ENCODE measurements at regions not wholly inside any gene's neighbourhood (a gene's known extent, or its start where the extent isn't known, plus 50 kb on each side); places are given as distances from the start of the nearest gene placed in this dataset.
A peak's percentile ranks its signal among the peaks of the same experiment; 100 is the strongest.
"Not testable (repeated sequence)": the region's sequence is repeated elsewhere in the genome, so short reads cannot be mapped to it uniquely, and the experiment has no call there.

DNA sequence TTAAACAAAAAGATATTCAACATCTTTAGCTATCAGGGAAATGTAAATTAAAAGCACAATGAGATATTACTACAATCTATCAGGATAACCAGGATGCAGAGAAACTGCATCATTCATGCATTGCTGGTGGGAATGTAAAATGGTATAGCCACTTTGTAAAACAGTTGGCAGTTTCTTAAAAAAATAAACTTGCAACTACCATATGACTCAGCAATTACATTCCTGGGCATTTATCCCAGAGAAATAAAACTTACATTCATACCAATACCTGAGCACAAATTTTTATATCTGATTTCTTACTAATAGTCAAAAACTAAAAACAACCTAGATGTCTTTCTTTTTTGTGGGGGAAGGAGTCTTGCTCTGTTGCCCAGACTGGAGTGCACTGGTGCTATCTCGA is 190.3 kb upstream of the TAB2 start:
- DNase-seq, result no peak

DNA sequence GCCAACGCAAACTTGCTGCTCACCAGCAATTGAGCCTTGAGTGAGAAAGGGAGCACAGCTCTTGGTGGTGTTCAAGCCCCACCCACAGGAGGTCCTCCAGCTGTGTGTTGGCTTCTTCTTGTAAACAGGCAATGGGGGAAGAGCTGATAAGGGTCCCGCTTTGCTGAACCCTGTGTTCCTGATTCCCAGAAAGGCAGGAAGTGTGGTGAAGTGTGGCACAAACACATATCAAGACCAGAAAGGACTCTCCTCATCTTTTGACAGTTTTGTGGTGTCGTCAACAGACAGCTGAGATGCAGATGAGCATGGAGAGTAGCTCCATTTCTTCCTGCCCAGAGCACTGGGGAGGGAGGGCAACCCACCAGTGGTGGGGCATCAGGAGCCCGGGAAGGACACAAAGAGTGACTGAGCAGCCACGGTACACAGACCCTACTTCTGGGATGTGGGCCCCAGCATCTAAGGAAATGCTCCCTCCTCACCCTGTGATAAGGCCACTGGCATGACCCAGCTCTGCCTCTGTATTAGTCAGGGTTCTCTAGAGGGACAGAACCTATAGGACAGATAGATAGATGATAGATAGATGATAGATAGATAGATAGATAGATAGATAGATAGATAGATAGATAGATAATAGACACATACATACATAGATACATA is 188.9 kb upstream of the TAB2 start:
- DNase-seq, result no peak

- DNase-seq, result no peak
These were observed 188.0 kb upstream of the TAB2 start for GRCh38 chr6:149129371-149130077.

DNA sequence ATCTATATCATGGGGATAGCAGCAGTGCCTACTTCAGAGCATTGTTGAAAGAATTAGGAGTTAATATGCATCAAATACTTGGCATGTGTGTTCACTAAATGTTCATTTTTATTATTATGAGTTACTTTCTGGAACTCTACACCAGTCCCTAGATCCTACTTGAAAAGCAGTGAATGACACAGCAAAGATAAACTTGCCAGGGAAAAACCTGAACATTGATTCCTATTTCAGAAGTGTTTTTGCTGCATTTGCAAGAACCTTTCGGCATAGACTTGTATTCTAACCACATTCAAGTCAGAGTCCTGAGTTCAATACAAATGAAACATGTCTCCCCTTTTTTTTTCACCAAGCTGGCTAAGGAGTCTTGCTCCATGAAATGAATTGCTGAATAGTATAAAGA is 187.4 kb upstream of the TAB2 start:
- DNase-seq, result no peak

- DNase-seq, result no peak
These were observed 187.0 kb upstream of the TAB2 start for GRCh38 chr6:149130508-149130907.

- DNase-seq, result no peak
These were observed 185.6 kb upstream of the TAB2 start for GRCh38 chr6:149131891-149132290.

- DNase-seq, result no peak
These were observed 185.2 kb upstream of the TAB2 start for GRCh38 chr6:149132336-149132735.

DNA sequence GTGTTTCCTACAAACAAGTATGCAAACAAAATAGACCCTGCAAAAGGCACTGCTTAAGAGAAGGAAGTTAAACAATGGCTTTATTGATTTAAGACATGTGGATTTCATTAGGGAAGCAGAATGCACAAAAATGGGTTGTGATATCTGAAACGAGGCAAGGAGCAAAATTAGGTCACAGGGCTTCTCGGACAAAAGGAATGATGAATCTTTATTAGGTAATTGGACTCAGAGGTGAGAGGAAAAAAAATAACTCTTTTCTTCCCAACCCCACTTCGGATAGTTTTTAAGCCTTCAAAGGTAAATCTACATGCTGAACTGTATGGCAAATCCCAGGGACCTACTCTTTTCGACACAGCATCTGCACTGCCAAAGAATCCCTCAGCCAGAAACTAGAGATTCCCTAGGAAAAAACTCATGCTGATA is 183.0 kb upstream of the TAB2 start:
- no peak for DNase-seq

DNA sequence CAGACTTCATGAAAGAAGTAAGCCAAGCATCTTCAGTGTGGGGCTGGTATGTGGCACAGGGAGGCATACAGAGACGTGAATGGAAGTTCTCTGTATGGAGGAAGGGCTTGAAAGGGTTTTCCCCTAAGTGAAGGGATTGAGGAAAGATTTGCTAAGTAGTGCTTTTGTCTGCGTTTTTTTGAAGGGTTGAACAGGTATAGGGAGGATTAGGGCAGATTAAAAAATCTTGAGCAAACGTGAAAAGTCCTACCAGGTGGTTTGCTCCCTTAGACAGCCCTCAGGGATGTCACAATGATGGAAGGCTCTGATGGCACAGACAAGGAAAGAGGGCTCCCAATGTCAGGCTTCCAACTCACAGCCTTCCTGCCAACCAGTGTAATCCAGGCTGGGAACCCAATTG is 181.7 kb upstream of the TAB2 start:
- no peak for DNase-seq

DNA sequence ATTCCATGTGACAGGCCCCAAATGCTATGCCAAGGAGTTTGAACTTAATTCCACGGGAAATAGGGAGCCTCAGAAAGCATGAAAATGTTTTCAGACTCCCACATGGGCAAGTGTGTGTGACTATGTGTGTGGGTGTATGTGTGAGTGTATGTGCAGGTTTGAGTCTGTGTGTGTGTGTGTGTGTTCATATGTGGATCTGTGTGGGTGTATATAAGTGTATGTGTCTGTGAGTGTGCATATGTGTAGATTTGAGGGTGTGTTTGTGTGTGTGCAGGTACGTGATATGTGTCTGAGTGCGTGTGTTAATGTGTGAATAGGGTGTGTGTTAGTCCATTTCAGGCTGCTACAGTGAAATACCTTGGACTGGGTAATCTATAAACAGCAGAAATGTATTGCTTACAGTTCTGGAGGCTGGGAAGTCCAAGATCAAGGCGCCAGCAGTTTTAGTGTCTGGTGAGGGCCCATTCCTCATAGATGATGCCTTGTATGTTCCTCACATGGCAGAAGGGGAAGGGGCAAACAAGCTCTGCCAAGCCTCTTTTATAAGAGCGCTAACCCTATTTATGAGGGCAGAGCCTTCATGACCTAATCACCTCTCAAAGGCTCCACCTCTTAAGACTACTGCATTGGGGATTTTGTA is 181.1 kb upstream of the TAB2 start:
- DNase-seq, result no peak

DNA sequence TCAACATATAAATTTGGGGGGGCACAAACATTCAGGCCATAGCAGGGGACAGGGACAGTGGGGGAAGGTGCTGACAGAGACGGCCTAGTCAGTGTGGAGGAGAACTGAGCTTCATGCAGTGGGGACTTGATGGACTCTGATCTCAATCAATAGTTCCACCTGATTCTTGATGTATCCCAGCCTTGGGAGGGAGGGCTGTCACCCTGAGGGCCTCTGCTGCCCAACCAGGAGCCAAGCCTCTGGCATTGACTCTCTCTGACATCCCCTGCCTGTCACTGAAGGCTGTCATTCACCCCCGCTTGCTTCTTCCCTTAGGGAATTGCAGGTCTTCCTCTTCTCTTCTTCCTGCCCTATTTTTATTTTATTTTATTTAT is 180.6 kb upstream of the TAB2 start:
- no peak for DNase-seq

DNA sequence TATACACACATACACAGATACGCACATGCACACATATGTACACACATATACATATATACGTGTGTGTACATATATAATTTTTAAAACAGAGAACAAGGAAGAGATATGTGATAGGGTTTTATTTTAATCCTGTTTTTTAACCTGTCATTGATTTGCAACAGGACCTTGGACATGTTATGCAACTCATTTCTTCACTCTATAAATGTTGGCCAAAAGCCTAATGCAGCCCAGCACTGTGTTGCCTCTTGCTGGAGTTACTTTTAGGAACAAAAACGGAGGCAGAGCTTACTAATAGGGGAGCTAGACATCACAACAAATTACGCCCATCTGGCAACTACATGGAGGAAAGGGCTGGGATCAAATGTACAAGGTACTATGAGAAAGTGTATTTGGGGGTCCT is 179.9 kb upstream of the TAB2 start:
- DNase-seq, result no peak

DNA sequence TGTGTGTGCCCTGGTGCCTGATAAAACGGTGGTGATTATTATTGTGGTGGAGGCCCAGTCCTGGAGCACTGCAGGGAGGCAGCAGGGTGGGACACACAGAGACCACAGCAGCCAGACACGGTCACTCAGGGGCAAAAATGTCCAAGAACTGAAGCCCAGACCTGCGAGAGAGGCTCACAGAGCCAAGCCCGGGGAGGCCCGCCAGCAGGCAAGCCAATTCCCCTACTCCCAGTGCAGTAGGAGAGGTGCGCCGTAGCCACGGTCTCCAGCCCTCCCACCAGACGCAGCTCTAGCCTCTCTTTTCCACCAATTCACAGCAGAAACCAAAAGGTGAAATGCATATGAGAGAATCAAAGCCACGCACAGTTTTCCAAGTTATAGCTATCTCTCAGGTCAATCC is 179.4 kb upstream of the TAB2 start:
- DNase-seq, result no peak

GRCh38 chr6:149138699-149139294 is 178.7 kb upstream of the TAB2 start:
- no peak for DNase-seq

GRCh38 chr6:149139782-149140136 is 177.8 kb upstream of the TAB2 start:
- DNase-seq, result no peak

- peak; percentile 53 for DNase-seq
These were observed 177.2 kb upstream of the TAB2 start for GRCh38 chr6:149140137-149140909.

GRCh38 chr6:149140910-149141290 is 176.6 kb upstream of the TAB2 start:
- DNase-seq, result no peak

- DNase-seq, result no peak
These were observed 174.5 kb upstream of the TAB2 start for GRCh38 chr6:149142924-149143429.

- not testable (repeated sequence) for DNase-seq
These were observed 171.7 kb upstream of the TAB2 start for GRCh38 chr6:149145800-149146199.

- DNase-seq, result no peak
These were observed 170.3 kb upstream of the TAB2 start for GRCh38 chr6:149147195-149147594.

DNA sequence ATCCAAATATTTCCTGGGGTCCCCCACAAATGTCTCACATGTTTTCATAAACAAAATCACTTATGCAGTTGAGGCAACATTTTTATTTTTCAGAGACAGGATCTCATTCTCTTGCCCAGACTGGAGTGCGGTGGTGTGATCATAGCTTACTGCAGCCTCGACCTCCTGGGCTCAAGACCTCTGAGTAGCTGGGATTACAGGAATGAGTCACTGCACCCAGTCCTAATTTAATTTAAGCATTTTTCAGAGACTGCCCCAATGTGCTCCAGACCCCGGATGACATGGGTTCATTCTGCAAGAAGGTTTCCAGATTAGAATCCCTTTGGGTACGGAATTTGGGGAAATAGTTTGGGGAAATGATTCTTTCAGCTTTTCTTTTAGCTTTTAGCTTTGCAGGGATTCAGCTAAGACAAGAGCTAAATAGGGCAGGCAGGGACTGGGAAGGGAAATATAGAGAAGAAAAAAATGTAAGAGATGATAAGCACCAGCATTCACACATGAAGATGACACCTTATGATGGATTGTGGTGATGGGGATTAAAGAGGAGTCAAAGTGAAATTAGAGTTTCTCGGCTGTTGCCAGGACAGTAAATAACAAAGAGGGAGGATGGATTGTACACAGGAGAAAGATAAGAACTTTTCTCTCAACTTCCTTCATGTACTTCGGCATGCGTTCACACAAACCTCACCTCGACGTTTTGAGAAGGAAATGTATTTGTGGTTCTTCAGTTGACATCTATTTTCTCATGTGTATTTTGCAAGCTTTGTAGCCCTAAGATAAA is 169.4 kb upstream of the TAB2 start:
- DNase-seq, result no peak

GRCh38 chr6:149149653-149150052 is 167.9 kb upstream of the TAB2 start:
- DNase-seq, result no peak
